ENCODE measurements at regions not wholly inside any gene's neighbourhood (a gene's known extent, or its start where the extent isn't known, plus 50 kb on each side); places are given as distances from the start of the nearest gene placed in this dataset.

DNA sequence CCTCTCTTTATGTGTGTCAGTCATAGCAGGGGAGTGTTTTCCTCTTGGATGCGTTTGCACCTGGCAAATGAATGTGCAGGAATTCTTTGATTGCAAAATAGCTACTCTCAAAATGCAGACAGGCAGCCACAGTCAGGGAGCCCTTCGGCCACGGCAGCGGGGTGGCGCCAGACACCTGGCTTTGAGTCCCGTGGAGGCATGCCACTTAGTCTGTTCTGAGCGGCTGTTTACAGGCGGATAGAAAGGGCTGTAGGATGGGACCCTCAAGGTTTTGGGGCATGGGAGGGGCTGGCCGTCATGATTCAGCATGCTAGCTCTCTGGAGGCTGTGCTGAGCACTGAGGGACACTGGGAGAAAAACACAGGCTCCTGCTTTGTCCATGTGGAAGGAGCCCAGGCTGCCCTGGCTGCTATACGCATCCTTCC is 117.1 kb downstream of the SLC25A47 start:
- DNase-seq = peak; percentile 70

DNA sequence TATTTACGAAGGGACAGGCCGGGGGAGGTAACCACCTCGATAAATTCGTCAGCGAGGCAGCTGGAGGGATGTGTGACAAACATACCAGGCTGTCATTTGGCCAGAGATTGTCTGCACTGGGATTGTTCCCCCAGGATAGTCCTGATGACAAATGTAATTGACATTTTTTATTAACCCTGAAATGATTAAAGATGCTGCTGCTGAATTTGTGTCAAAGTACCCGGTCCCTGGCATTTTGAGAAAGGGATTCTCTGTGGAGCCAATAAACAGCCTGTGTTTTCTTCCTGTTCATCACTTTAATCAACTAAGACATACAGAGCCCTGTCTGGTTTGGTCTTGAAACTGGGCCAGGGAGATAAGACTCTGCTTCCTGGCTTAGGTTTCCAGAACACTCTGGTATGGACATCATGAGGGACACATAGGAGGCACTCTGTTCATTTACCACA is 117.6 kb downstream of the SLC25A47 start:
- no peak for DNase-seq

DNA sequence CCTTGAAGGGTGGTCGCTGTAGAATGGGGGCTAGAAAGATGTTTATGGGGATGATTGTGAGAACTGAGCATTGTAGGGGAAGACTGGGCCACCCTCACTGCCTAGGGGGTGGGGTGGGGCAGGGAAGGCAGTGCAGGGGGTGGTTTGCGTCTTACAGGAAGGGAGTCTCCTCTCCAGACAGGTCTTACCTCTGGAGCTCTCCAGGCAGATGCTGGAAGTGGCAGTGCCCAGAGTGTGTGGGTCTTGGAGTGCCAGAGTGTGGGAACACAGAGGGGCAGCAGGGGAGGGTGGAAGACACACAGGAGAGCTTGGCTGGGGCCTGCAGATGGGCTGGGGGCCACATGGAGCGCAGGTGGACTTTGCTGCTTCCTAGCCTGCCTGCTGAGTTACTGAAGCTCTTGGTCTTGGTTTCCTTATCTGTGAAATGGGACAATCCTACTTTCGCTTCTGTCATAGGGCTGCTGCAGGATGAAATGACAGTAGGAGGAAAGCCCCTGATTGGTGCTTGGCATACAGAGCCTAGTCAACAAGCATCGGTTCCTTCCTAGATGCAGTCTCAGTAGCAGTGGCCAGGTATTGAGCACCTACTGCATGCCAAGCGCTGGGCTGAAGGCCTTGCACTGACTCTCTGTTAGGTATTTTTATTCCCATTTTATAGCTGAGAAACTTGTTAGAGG is 118.3 kb downstream of the SLC25A47 start:
- no peak for DNase-seq

DNA sequence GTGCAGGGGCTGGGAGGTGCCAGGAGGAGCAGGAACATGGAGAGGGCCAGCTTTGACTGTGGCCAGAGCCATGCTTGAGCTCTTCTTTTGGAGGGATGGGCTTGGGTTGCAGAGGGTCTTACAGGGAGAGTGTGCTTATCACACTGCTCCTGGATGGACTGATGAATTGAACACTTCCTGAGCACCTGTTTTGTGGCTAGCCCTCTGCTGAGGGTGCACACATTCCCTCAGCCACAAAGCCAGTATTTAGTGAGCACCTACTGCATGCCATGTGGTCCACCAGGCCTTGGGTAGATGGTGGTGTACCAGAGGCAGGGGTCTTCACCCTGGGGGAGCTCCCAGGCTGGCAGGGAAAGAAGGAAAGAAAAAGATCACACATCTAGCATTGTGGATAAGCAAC is 118.9 kb downstream of the SLC25A47 start:
- no peak for DNase-seq

DNA sequence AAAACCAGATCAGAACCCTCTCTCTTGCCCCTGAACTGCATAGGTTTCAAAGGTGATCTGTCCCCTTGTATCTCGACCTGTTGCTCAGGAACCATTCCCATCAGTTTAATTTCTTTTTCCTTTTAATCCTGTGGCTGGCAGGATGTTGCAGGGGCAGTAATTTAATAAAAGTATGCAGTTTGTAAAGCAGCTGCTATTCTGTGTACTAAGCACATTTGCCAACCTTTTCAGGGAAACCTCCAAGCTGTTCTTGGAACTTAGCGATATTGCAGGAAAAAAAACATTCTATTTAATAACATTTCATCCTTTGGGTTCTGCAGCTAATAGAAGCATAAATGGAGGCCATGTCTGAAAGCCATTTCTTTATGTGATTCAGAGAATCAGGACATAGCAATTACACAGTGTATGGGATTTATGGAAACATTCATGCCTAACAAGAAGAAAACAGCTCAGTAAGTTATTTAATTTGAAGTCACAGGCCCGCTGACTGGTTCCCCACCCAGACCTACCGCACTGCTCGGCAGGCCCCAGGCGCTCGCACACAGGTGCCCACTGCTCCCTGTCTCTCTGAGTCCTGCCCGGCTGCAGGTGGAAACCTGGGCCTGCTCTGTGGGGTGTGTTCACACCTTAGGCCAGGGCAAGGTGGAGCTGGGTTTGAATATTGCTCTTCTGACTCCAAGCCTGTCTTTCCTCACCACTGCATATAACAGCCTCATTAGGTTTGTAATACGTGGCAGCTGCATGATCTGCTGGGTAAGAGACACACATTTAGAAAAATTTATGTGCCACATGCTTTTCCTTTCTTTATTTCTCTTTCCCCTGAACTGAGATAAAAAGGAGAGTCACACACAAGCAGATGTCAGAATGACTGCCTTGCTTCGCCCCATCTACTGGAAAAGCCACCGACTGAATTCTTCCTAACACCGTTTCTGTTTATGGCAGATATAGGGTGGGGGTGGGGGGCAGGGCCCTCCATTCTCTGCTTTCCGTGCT is 119.7 kb downstream of the SLC25A47 start:
- DNase-seq = no peak

DNA sequence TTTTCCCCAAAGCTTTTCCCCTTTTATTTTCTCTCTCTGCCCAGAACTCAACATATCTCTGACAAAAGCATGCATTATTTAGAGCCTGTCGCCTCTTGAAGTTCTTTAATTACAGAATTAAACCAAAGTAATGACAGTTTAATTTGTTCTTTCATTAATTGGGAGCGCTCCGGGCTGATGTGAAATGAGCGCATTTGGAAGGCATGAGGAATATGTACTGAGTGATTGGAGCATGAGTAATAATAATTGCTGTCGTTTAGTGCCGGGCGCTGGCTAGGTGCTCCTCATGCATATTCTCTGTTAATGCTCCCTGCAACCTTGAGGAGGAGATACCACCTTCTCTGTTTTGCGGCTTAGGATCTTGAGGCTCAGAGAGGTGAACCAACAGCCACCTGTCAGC is 120.5 kb downstream of the SLC25A47 start:
- peak; percentile 54 for DNase-seq

DNA sequence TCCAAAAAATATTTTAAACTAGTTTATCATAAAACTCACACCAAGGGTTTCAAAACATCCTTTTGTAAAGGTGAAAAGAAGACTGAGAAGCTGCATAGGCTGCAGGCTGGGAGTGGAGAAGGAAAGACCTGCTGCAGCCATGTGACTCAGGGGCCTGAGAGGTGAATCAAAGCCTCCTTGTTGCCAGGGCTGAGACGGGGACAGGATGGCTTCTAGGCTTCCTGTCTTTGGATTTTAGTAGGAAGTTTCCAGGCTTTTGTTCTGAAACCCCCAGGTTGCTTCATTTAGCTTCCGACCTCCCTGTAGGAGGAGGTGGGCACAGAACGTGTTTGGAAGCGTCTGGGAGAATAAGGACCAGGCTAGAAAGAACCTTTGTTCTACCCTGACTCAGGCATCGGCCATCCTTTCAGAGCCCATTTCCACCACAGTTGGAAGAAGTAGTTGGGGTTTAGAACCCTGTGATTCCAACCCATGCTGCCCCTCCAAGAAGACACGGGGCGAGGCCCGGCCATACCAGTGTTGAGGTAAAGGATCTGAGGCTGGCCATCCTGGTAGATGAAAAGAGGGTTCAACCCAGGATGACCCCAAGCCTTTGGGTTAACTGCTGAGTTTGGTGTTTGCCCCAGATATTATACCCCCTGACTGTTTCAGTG is 122.4 kb downstream of the SLC25A47 start:
- no peak for DNase-seq

DNA sequence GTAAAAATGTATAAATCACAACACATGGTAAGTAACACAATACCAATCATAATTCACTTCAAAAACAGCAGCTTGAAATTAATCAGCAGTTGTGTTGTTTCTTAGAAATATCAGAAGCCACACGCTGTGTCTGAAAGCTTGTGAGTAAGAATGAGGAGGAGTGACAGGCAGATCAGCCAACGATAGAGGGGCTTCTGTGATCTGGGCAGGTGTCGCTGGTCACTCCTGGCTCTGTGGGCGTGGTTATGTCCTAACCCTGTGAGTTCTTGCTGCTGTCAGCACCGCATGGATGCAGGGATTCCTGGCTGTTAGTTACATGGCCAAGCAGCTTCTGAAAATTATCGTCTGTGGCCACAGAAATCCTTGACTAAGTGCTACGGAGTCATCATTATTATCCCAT is 123.4 kb downstream of the SLC25A47 start:
- DNase-seq = peak; percentile 13

DNA sequence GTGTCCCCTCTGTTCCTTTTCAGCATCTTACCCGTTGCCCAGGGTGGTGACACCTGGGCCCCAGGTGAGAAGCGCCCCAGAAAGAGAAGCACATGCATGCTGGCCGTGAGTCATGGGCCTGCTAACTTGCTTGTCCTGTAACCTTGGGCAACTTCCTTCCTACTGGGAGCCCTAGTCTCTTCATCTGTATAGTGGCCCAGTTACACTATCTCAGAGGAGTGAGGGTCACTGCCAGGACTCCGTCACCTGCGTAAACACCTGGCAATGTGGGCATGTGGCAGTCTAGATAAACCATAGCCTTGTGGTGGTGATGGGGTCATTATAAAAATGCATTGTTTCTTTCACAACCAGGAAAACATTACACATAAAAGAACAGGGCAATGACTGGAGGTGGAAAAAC is 125.2 kb downstream of the SLC25A47 start:
- DNase-seq = no peak

DNA sequence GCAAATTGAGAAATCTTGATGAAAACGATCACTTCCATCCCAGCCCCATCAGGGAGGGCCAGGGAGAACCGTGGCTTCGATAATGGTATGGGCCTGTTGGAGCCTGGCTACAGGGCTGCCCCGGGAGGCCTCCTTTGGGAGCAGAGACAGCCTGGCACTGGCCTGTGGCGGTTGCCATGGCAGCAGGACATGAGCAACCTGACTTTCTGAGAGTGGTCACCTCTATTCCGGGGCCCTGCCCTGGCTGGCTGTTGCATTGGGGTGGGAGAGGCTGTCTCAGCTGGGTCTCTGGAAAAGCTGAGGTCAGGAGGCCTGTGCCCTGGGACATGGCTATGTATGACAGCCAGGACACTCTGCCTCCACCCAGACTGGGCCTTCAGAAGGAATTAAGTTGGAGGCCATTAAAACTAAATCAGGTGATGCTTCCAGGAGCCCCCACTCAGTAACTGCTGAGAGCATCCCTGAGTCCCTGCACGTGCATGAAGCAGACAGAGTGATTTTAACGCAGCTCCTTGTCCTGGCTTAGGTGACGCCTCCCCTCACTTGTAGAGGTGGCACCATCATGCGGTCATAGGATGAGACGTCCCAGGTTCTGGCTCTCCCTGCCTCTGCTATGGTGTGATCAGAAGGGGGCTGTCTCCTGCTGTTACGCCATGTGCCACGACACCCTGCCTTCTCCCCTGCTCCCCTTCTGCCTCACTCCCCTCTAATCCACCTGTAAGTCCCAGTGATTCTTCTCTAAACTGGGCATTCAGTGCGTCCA is 126.3 kb downstream of the SLC25A47 start:
- DNase-seq = no peak

DNA sequence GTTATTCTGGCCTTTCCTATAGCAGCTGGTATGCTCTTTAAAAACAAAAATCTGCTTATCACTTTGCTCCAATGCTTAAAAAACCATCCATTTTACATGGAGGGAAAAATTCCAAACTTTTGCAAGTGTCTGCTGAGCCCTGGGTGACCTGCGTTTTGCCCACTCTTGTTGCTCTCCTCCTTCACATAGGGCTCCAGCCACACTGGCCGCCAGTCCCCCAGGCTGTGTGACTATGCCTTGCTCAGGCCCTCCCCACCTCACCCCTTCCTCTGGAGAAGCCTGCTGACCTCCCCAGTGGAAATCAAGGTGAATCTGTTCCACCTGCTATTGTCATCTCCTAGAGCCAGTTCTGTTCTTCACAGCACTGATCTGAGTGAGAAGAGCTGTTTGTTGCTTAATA is 126.9 kb downstream of the SLC25A47 start:
- DNase-seq = no peak

DNA sequence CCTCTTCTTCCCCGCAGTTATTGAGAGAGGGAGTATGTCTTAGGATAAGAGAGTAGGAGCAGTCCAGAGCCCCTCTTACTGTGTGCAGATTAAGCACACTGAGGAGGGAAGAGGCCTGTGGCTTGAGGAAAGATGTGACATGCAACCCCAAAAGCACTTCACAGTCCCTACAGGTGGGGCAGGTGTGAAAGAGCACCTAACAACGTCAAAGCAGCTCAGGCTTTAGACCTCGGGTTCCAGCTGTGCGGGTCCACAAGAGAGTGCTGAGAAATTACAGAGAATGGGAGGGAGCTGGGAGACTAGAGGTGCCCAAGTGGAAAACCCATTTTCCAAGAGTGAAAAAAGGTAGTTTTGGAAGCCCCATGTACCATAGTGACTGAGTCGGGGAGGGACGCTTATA is 127.6 kb downstream of the SLC25A47 start:
- no peak for DNase-seq

DNA sequence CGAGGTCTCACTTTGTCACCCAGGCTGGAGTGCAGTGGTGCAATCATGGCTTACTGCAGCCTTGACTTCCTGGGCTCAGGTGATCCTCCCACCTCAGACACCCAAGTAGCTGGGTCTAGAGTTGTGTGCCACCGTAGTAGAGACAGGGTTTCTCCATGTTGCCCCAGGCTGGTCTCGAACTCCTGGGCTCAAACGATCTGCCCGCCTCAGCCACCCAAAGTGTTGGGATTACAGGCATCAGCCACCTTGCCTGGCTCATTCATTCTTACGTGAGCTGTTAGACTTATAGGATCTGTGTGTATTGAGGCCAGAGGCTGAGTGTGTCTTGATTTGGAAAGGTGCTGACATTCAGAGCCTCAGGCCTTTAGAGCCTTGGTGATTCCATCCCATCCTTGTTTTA is 128.1 kb downstream of the SLC25A47 start:
- DNase-seq = no peak

DNA sequence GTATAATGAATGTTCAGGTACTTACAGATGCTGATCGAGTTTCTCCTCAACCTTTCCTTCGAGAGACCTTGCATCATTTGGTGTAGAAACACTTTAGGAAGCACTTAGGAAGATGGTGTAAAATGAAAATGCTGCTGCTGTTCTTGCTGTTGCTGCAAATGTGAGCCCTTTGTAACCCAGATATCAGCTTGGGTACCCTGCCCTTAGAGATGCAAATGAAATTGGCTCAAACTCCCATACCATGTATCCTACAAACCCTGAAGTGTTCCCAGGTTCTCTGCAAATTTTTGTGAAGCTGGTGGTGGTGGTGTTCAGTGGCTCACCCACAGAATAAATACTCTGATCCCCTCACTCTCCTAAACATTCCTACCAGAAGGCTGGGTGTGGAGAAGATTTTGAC is 130.8 kb downstream of the SLC25A47 start:
- DNase-seq = no peak

DNA sequence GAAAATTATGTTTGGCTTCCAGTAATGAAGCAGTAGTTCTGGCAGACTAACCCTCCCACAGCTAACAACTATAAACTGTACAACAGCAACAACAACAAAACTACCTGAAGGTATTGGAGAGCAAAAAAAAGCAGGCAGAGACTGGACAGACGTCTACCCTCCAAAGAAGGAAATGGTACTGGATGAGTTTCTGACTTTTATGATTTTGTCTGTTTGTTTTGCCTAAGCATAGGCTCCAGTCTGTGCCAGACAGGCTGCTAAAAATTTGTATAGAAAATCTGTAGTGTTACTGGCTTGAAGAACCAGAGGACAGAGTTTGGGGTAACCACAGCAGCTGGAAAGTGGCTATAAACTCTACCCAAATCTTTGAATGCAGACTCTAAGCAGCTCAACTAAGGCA is 131.3 kb downstream of the SLC25A47 start:
- DNase-seq = no peak

DNA sequence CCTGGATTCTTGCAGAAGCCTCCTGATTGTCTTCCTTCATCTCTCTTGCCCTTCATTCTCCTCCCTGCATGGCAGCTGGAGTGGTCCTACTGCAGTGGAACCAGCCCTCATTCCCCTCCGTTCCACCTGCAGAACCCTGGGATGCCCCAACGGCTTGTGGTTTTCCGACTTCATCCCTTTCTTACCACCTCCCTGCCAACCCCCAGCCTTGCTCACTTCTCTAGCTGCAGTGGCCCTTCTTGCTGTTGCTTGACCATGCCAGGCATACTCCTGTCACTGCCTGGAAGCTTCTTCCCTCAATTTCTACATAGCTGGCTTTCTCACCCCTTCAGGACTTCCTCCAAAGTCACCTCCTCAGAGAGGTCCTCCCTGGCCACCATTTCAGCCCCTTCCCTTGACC is 123.3 kb downstream of the BEGAIN start:
- DNase-seq = no peak

DNA sequence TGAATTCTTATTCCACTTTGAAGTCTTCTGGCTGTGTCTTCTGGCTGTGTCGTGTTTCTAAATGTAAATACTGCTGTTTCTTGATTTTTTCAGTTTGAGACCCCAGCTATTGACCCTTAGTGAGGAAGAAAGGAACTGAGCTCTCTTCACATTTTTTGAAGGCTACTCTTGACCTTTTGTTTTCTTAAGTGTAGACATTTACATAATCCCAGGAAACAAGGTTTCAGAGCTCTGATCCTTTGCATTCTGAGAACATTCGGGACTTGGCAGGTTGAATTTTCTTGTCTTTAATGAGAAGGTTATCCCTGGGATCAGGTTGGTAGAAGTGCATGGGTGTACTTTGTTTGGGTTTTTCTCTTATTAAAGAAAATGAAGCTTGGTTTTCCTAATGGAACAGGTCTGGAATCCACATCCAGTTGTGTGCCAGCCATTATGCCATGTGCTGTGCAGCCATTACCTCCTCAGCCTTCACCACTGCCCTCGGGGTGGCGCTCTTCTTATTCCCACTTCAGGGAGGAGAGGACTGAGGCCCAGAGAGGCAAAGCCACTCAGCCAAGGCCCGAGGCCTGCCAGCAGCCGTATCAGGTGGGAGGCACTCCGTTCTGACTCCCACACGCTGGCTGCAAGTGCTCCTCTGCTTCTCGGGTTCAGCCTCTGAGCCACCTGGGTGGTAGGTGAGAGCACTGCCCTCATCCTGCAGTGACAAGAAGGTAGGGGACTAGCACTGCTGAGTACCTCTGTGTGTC is 120.9 kb downstream of the BEGAIN start:
- DNase-seq = no peak

DNA sequence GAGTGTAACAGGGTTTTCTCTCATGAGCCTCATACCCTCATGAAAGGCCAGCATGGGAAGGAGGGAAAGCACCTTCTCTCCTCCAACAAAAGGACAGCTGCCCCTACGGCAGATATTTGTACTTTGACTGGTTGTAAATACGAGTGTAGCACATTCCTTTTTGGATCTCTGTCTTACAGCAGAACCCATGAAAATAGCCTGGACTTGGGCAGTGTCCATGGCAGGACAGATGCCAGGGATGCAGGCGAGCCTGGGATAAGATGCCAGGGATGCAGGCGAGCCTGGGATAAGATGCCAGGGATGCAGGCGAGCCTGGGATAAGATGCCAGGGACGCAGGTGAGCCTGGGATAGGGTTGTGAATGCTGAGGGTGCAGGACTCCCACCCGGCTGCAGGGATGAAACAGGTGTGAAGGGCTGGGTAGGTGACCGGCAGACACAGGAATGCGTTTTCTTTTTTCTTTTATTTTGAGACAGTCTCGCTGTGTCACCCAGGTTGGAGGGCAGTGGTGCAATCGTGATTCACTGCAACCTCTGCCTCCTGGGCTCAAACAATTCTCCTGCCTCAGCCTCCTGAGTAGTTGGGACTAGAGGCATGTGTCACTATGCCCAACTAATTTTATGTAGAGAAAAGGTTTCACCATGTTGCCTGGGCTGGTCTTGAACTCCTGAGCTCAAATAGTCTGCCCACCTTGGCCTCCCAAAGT is 120.0 kb downstream of the BEGAIN start:
- DNase-seq = no peak

DNA sequence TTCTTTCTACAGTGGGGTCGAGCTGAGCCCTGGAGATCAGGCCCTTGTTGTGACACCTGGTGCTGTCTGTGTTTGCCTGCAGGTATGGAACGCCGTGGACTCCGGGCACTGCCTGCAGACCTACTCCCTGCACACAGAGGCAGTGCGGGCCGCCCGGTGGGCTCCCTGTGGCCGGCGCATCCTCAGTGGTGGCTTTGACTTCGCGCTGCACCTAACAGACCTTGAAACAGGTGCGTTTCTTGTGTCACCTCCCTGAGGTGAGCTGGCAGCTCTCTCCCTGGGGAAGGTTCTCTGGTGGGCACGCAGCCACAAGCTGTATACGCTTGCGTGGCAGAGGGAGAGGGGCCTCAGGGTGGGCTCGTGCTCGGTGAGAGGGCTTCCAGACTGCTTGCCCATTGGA is 119.3 kb downstream of the BEGAIN start:
- no peak for DNase-seq

DNA sequence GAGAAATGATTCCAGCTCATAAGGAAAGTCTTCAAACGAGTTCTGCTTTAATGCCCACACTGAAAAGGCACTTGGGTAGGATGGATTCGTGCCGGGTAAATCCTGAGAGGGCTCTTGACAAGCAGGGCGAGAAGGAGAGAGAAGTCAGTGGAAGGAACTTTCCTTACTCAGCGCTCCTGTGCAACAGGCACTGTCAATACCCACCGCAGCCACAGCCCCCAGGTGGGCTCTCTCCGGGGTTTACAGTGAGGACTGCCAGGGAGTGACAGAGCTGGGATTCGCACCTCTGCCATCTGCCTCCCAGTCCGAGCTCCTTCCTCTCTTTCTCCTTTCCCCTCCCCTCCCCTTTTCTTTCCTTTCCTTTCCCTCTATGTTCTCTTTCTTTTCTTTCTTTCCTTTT is 118.7 kb downstream of the BEGAIN start:
- DNase-seq = no peak

All from fibroblast of upper back skin (primary cell).